GM19395 (cell line): ENCODE measurements at regions not wholly inside any gene's neighbourhood (a gene's known extent, or its start where the extent isn't known, plus 50 kb on each side); places are given as distances from the start of the nearest gene placed in this dataset.

Source experiments
- ATAC-seq: cut with Tn5 transposase; IDR thresholded peaks from one replicate; pipeline ENCODE4 v1.9.1; 2021; ENCODE audit warnings: mild to moderate bottlenecking, moderate library complexity; ENCODE audit not compliant: unreplicated experiment

- no peak for ATAC-seq
Measured at GRCh38 chr11:27195837-27196202, 155.2 kb downstream of the BBOX1 start.

DNA sequence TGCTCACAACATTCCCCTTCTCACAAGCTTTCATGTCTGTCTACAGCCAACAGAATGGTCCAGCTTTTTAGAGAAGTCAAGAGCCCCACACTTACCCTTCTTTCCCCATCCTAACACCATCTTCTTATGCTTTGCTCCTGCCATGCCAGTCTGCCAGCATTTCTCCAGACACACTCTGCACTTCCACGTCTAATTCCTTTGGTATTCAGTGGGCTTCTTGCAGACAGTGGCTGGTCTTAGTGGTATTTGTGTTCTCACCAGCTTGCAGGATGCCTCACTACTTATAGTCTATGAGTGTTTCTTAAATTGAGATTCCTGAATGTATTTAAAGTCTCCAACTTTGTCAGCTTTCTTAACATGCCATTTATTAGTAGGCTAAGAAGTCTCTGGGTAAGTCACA is 154.4 kb downstream of the BBOX1 start:
- ATAC-seq, result no peak

- no peak for ATAC-seq
Measured at GRCh38 chr11:27193434-27194225, 153.0 kb downstream of the BBOX1 start.

DNA sequence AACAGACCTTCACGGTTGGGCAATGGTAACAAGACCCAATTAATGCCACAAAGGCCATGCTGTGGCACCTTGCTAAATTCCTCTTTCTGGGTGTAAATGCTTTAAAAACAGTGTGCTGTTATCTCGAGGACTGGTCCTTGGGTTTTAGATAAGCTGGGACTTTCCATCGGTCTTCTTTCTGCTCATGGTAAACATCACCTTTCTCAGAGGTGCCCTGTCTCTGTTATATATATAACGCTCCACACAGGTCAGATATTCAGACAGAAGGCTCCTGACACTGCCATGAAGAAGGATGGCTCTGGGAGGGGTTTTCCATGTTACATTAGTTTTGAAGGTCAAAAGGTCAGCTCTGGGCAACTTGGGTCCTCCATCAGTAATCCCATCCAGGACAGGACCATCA is 151.6 kb downstream of the BBOX1 start:
- no peak for ATAC-seq

- ATAC-seq, result no peak
Measured at GRCh38 chr11:27191639-27192038, 151.0 kb downstream of the BBOX1 start.

GRCh38 chr11:27188696-27189095 is 148.1 kb downstream of the BBOX1 start:
- no peak for ATAC-seq

- no peak for ATAC-seq
Measured at GRCh38 chr11:27187848-27188621, 147.4 kb downstream of the BBOX1 start.

DNA sequence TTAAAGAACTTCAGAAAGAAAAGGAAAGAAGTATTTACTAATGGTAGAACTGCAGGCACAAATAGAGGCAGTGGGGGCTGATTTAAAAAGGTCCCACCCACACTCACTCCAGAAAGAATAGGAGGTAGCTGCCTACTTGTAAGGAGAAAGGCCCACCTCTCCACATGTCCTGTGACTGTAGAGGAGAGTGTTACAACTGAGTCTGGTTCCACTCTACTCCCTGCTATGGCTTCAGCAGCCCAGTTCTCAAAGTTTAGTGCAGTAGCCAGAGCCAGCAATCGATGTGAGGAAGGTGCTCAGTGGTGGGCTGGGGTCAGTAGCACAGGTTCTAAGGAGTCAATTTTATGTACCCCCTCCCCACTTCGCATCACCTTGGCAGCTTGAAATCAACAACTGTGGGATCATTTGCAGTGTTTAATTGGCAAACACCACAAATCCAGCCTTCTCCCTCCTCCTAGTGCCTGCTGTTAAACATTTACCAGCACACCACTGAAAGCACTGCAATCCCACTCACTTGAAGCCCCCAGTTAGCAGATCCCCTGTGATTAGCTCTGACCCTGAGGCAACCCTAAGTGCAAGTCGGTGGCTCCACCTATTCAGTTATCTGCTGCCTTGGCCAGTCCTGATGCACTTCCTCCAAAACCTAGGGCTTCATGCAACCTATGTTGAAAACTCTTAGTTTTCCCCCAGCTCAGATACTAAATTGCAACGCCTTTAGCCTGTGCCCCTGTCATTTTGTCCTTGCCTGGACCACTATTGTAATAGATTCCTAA is 146.6 kb downstream of the BBOX1 start:
- no peak for ATAC-seq

GRCh38 chr11:27186580-27186979 is 146.0 kb downstream of the BBOX1 start:
- no peak for ATAC-seq

- peak; percentile 8 for ATAC-seq
Measured at GRCh38 chr11:27184458-27185312, 144.1 kb downstream of the BBOX1 start.

DNA sequence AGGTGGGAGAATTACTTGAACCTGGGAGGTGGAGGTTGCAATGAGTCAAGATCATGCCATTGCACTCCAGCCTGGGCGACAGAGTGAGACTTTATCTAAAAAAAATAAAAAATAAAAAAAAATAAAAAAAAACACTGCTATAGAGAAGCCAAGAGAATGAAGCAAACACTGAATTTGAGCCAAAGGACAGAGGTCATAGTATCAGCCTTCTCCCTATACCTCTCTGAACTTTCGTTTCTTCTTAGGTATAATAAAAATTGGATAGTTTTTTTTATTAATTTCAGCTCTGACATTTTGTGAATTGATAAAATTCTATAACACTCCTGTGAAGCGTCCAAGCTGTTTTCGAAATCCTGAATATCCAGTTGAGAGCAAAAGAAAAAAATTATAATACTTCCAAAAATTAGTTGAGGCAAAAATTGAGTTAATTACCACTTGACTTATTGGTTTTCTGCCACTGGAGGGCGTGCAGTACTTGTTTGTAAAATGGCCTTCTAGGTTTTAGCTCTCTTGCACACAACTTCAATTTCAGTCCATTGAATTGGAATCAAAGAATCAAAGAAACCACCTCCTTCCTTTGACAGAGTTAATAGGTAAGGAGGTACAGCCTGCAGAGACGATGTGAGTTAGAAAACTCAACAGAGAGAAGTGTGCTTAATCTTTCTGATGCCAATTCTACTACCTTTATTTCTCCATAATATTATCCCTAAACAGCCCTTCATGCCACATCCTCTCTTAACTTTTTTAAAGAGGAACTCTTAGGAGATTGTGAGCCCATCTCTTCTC is 143.2 kb downstream of the BBOX1 start:
- ATAC-seq, result peak; percentile 75

- ATAC-seq, result no peak
Measured at GRCh38 chr11:27179334-27179733, 138.7 kb downstream of the BBOX1 start.

DNA sequence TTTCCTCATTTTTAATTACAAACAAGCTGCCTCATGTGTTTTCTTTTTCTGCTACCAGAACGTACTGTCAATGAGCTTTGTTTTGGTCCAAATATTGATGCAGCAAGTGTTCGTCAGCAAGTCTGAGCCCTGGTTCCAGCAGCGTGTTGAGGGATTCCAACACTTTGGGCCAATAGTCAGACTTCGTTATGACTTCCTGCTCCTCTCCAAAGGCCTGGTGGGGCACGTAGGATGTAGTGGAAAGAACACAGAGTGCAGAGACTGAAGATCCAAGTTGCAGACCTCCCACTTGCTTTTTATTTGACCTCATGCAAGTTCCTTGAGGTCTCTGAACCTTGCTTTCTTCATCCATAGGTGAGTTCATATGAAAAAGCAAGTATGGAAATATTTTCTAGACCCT is 138.2 kb downstream of the BBOX1 start:
- ATAC-seq, result no peak
